ENCODE measurements at regions not wholly inside any gene's neighbourhood (a gene's known extent, or its start where the extent isn't known, plus 50 kb on each side); places are given as distances from the start of the nearest gene placed in this dataset.

DNA sequence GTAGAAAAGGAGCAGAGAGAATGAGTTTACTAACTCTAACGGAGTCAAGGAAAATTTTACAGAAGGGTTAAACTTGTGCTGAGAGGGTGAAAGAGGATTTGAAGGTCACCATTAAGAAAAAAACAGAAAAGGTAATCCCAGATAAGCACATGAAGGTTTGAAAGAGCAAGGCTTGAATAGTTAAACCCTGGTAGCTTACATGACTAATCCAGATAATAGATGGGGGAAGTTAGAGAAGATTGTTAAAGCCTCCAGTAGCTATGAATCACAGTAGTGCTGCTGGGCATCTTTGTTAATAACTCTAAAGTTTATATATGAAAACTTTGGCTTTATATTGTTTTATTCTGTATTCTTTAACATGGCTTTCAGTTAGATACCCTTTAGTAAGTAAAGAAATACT, 354.5 kb upstream of the FTMT start:
- no peak for ATAC-seq
- TF ChIP-seq YY1 (IDR thresholded peaks at IDR 0.05; ENCODE audit: extremely low read depth, insufficient replicate concordance, low read depth, low read length) = no peak
- POLR2A ChIA-PET = no interaction called here

DNA sequence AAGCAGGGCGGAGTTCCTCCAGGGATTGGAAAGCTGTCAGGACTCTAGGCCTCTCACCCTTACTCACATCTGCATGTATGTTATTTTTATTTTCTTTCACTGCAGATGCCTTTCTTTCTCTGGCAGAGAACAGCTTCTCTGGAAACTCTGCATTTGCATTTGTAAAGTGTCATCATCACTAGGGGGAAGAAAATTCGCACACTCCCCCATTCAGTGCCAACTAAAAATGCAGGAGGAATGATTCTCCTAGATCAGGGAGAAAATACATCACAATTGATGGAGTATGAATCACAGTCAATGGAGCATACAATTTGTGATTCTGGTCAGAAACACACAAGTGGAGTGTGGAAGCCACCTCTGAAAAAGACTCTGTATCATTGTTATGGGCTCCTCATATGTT, 351.4 kb upstream of the FTMT start:
- intact Hi-C loops (cut with micrococcal nuclease) = no loop called here
- H3K9ac ChIP-seq (ENCODE audit: low read length) = no peak overlapping the region
- no peaks in the 10 kb centered on the region for H4K20me1 ChIP-seq (ENCODE audit: insufficient read depth)
- H3K79me2 ChIP-seq (ENCODE audit: insufficient read depth, low read length) = no peaks in the 10 kb centered on the region
- H2AFZ ChIP-seq (ENCODE audit: low read depth, low read length, poor library complexity, severe bottlenecking) = peak overlapping the region; percentile 31
- CTCF ChIA-PET = no interaction called here
- POLR2A ChIA-PET = no interaction called here
- no peaks in the 10 kb centered on the region for H3K36me3 ChIP-seq (ENCODE audit: control insufficient read depth in 1 of 2, insufficient read depth in 2 of 2, low read length in 2 of 2)
- H3K9me3 ChIP-seq (ENCODE audit: control insufficient read depth in 1 of 2, insufficient read depth in 1 of 2, low read depth in 1 of 2, low read length in 2 of 2) = no peaks in the 10 kb centered on the region
- RAD21 ChIA-PET (ENCODE audit: low non-redundant PET in 1 of 2, low total read pairs in 2 of 2, uncharacterized antibody in 2 of 2, unreplicated experiment in 2 of 2) = no interaction called here
- BruUV-seq (replicated peaks) = no TSS peak
- no peak for DNase-seq (ENCODE audit: low read depth, low spot score)
- H3K4me3 ChIP-seq (replicated peaks in 1 of 2; ENCODE audit: low read depth in 1 of 2, low read length in 2 of 2) = no peak overlapping the region
- no peaks in the 10 kb centered on the region for H3K9me2 ChIP-seq (ENCODE audit: insufficient read depth)
- peaks cover 0 to 3% of the 10 kb centered on the region in 2 experiments; a peak in 2 of 4 replicates for H3K4me1 ChIP-seq (ENCODE audit: control insufficient read depth in 1 of 2, insufficient read depth in 2 of 2, low read length in 2 of 2)
- H3K27ac ChIP-seq (ENCODE audit: low read depth, low read length) = no peak overlapping the region
- no peak overlapping the region for H3K4me2 ChIP-seq (ENCODE audit: low read length)
- no peak for ATAC-seq
- no peak for TF ChIP-seq CEBPB (IDR thresholded peaks at IDR 0.05; ENCODE audit: low read depth)
- TF ChIP-seq SIN3A (IDR thresholded peaks at IDR 0.05; ENCODE audit: low read depth) = no peak
- no peaks in the 10 kb centered on the region for H3K27me3 ChIP-seq (ENCODE audit: insufficient read depth, low read length)

More for the DNA sequence above, 354.5 kb upstream of the FTMT start:
- H3K9me3 ChIP-seq (ENCODE audit: control insufficient read depth in 1 of 2, insufficient read depth in 1 of 2, low read depth in 1 of 2, low read length in 2 of 2) = no peaks in the 10 kb centered on the region
- H3K4me2 ChIP-seq (ENCODE audit: low read length) = no peak overlapping the region
- H3K4me3 ChIP-seq (replicated peaks in 1 of 2; ENCODE audit: low read depth in 1 of 2, low read length in 2 of 2) = no peak overlapping the region
- H3K79me2 ChIP-seq (ENCODE audit: insufficient read depth, low read length) = no peaks in the 10 kb centered on the region
- H4K20me1 ChIP-seq (ENCODE audit: insufficient read depth) = no peaks in the 10 kb centered on the region
- intact Hi-C loops (cut with micrococcal nuclease) = no loop called here
- H3K27ac ChIP-seq (ENCODE audit: low read depth, low read length) = no peak overlapping the region
- RAD21 ChIA-PET (ENCODE audit: low non-redundant PET in 1 of 2, low total read pairs in 2 of 2, uncharacterized antibody in 2 of 2, unreplicated experiment in 2 of 2) = no interaction called here
- no peaks in the 10 kb centered on the region for H3K36me3 ChIP-seq (ENCODE audit: control insufficient read depth in 1 of 2, insufficient read depth in 2 of 2, low read length in 2 of 2)
- H3K27me3 ChIP-seq (ENCODE audit: insufficient read depth, low read length) = no peaks in the 10 kb centered on the region
- H3K9ac ChIP-seq (ENCODE audit: low read length) = no peak overlapping the region
- BruUV-seq (replicated peaks) = no TSS peak
- H2AFZ ChIP-seq (ENCODE audit: low read depth, low read length, poor library complexity, severe bottlenecking) = no peak overlapping the region
- no peaks in the 10 kb centered on the region for H3K9me2 ChIP-seq (ENCODE audit: insufficient read depth)
- H3K4me1 ChIP-seq (ENCODE audit: control insufficient read depth in 1 of 2, insufficient read depth in 2 of 2, low read length in 2 of 2) = no peaks in the 10 kb centered on the region
- CTCF ChIA-PET = no interaction called here
- DNase-seq (ENCODE audit: low read depth, low spot score) = no peak

Measured in HCT116 (cell line).